ENCODE measurements at regions not wholly inside any gene's neighbourhood (a gene's known extent, or its start where the extent isn't known, plus 50 kb on each side); places are given as distances from the start of the nearest gene placed in this dataset.
"Not testable (repeated sequence)": the region's sequence is repeated elsewhere in the genome, so short reads cannot be mapped to it uniquely, and the experiment has no call there.

- FAIRE-seq, result no peak
Observed at GRCh38 chr4:75287738-75288517, 226.3 kb downstream of the RCHY1 start.

GRCh38 chr4:75285837-75286236 lies 228.4 kb downstream of the RCHY1 start:
- FAIRE-seq, result no peak

- no peak for FAIRE-seq
Observed at GRCh38 chr4:75284831-75285230, 229.4 kb downstream of the RCHY1 start.

- not testable (repeated sequence) for FAIRE-seq
Observed at GRCh38 chr4:75280461-75280860, 233.7 kb downstream of the RCHY1 start.

GRCh38 chr4:75259306-75259705 lies 254.9 kb downstream of the RCHY1 start:
- FAIRE-seq, result no peak

- FAIRE-seq, result no peak
Observed at GRCh38 chr4:75255261-75255660, 258.9 kb downstream of the RCHY1 start.

GRCh38 chr4:75254745-75255144 lies 259.5 kb downstream of the RCHY1 start:
- FAIRE-seq, result no peak

GRCh38 chr4:75253094-75253493 lies 261.1 kb downstream of the RCHY1 start:
- FAIRE-seq, result not testable (repeated sequence)

GRCh38 chr4:75251547-75251946 lies 262.7 kb downstream of the RCHY1 start:
- no peak for FAIRE-seq

- no peak for FAIRE-seq
Observed at GRCh38 chr4:75249739-75250138, 264.5 kb downstream of the RCHY1 start.

- no peak for FAIRE-seq
Observed at GRCh38 chr4:75248770-75249407, 265.3 kb downstream of the RCHY1 start.

GRCh38 chr4:75244325-75244724 lies 269.9 kb downstream of the RCHY1 start:
- FAIRE-seq, result no peak

GRCh38 chr4:75243570-75243969 lies 270.6 kb downstream of the RCHY1 start:
- no peak for FAIRE-seq

- FAIRE-seq, result no peak
Observed at GRCh38 chr4:75235359-75235951, 278.7 kb downstream of the RCHY1 start.

- FAIRE-seq, result no peak
Observed at GRCh38 chr4:75232546-75232945, 281.7 kb downstream of the RCHY1 start.

GRCh38 chr4:75229806-75230570 lies 284.2 kb downstream of the RCHY1 start:
- FAIRE-seq, result no peak

GRCh38 chr4:75213480-75213879 lies 280.6 kb downstream of the PARM1 start:
- no peak for FAIRE-seq

- no peak for FAIRE-seq
Observed at GRCh38 chr4:75211422-75211821, 278.5 kb downstream of the PARM1 start.

- no peak for FAIRE-seq
Observed at GRCh38 chr4:75207902-75208301, 275.0 kb downstream of the PARM1 start.

- no peak for FAIRE-seq
Observed at GRCh38 chr4:75195111-75195510, 262.2 kb downstream of the PARM1 start.

GRCh38 chr4:75194180-75194579 lies 261.3 kb downstream of the PARM1 start:
- no peak for FAIRE-seq

GRCh38 chr4:75192182-75192581 lies 259.3 kb downstream of the PARM1 start:
- not testable (repeated sequence) for FAIRE-seq

- no peak for FAIRE-seq
Observed at GRCh38 chr4:75189711-75190335, 256.9 kb downstream of the PARM1 start.

Data from G401.6 (cell line).